ENCODE measurements at regions not wholly inside any gene's neighbourhood (a gene's known extent, or its start where the extent isn't known, plus 50 kb on each side); places are given as distances from the start of the nearest gene placed in this dataset.

- no peaks in the 10 kb centered on the region for H3K4me1 ChIP-seq (ENCODE audit: control insufficient read depth, insufficient read depth, low read length)
- H2AK5ac ChIP-seq (ENCODE audit: low read depth, low read length) = no peak overlapping the region
- no peak overlapping the region for H3K4me2 ChIP-seq (ENCODE audit: low read depth, low read length)
- no peak overlapping the region for H4K91ac ChIP-seq (ENCODE audit: insufficient read depth, low read depth, low read length)
- no peak overlapping the region for H3K56ac ChIP-seq (ENCODE audit: extremely low read depth, insufficient read depth, low read length)
- no peaks in the 10 kb centered on the region for H3K79me1 ChIP-seq (ENCODE audit: low read depth in 1 of 2, low read length in 2 of 2)
- no peak overlapping the region for H3K27ac ChIP-seq (ENCODE audit: insufficient read depth, low read length)
- no peak overlapping the region for H2BK5ac ChIP-seq (ENCODE audit: low read depth, low read length, poor library complexity, severe bottlenecking)
- no peak overlapping the region for H3K9ac ChIP-seq (ENCODE audit: low read depth, low read length)
- H4K5ac ChIP-seq (ENCODE audit: low read depth, low read length) = no peak overlapping the region
- CTCF ChIA-PET = no interaction called here
- H2BK20ac ChIP-seq (ENCODE audit: low read depth, low read length) = no peak overlapping the region
- no TSS peak for BruUV-seq (replicated peaks)
- no peaks in the 10 kb centered on the region for H3K27me3 ChIP-seq (ENCODE audit: control insufficient read depth, insufficient read depth, low read length)
- no peak for ATAC-seq (ENCODE audit: low read depth)
- in situ Hi-C loops (cut with MboI; ENCODE audit: low sequenced_read_pairs) = no loop called here
- H2BK120ac ChIP-seq (ENCODE audit: low read depth, low read length) = no peak overlapping the region
- H2AK9ac ChIP-seq (replicated peaks; ENCODE audit: low read depth, low read length, poor library complexity) = no peak overlapping the region
- H3K9me3 ChIP-seq (ENCODE audit: control insufficient read depth, insufficient read depth, low read length) = no peaks in the 10 kb centered on the region
- intact Hi-C loops (cut with micrococcal nuclease) = no loop called here
- DNase-seq = no peak
- TF ChIP-seq, protein P1, sequence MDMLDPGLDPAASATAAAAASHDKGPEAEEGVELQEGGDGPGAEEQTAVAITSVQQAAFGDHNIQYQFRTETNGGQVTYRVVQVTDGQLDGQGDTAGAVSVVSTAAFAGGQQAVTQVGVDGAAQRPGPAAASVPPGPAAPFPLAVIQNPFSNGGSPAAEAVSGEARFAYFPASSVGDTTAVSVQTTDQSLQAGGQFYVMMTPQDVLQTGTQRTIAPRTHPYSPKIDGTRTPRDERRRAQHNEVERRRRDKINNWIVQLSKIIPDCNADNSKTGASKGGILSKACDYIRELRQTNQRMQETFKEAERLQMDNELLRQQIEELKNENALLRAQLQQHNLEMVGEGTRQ (IDR thresholded peaks at IDR 0.05; ENCODE audit: low read depth, low read length) = no peak
- TF ChIP-seq RCOR1 (IDR thresholded peaks at IDR 0.05; ENCODE audit: insufficient replicate concordance, low read length) (no peak), CHD1 (IDR thresholded peaks at IDR 0.05; ENCODE audit: low read depth, low read length) (no peak), CEBPB (IDR thresholded peaks at IDR 0.05; ENCODE audit: low read depth, low read length) (no peak), SMC3 (IDR thresholded peaks at IDR 0.05; ENCODE audit: low read depth, low read length) (no peak), MXI1 (IDR thresholded peaks at IDR 0.05; ENCODE audit: borderline replicate concordance, low read depth, low read length) (no peak), POLR2A (IDR thresholded peaks at IDR 0.05; ENCODE audit: low read depth, low read length) (no peak)
- no peak overlapping the region for H3K18ac ChIP-seq (ENCODE audit: low read depth, low read length)
- H3K36me3 ChIP-seq (ENCODE audit: control insufficient read depth, insufficient read depth, low read length) = no peaks in the 10 kb centered on the region
- dilution Hi-C loops (cut with HindIII; ENCODE audit: low sequenced_read_pairs, unreplicated experiment) = no loop called here
- H3K4ac ChIP-seq (ENCODE audit: low read depth, low read length) = no peak overlapping the region
- no peaks in the 10 kb centered on the region for H4K20me1 ChIP-seq (ENCODE audit: insufficient read depth, low read length)
- H3K14ac ChIP-seq (replicated peaks; ENCODE audit: low read depth, low read length) = no peak overlapping the region
- POLR2A ChIA-PET (ENCODE audit: unreplicated experiment) = no interaction called here
- no peak overlapping the region for H4K8ac ChIP-seq (ENCODE audit: low read depth in 2 of 2, low read length in 2 of 2)
- no peaks in the 10 kb centered on the region for H3K9me1 ChIP-seq (ENCODE audit: insufficient read depth, low read length)
- no peak overlapping the region for H3K23ac ChIP-seq (ENCODE audit: low read depth, low read length)
- WGBS, 2 experiments (ENCODE audit: extremely low coverage in 2 of 2, insufficient read length in 1 of 2) = 0% methylated on average over 1 of the region's 2 CpGs; no CpG with 5 or more reads in 1 of the 2 experiments
- no peak overlapping the region for H2AFZ ChIP-seq (replicated peaks; ENCODE audit: low read length, poor library complexity)
- H3K4me3 ChIP-seq (ENCODE audit: insufficient read depth, low read depth, low read length) = no peak overlapping the region
- no peak overlapping the region for H2BK15ac ChIP-seq (ENCODE audit: low read depth, low read length)
Observed at GRCh38 chr12:18153826-18154225, 63.8 kb upstream of the RERGL start.
